ENCODE measurements at regions not wholly inside any gene's neighbourhood (a gene's known extent, or its start where the extent isn't known, plus 50 kb on each side); places are given as distances from the start of the nearest gene placed in this dataset.

DNA sequence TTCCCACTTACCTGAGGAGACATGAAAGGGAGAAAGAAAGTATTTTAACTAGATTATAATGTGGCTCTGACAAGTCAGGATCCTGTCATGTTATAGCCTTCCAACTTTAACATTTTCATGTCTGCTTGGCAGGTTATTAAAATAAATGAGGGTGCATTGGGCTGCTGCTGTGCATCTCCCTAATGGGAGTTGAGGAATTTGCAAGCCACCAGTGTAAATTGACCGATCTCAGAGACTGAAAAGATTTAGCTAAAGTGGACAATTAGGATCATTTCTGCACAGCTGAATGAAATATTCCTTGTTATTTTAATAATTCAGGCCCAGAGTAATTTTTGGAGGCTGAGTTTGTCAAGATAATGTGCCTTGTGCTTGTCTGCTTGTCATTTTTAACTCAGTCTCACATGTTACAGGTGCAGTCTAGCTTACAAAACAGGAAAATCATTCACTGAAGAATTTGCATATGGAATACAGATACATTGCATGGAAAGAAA is 366.3 kb upstream of the ADAMTS16 start:
- DNase-seq: no peak

DNA sequence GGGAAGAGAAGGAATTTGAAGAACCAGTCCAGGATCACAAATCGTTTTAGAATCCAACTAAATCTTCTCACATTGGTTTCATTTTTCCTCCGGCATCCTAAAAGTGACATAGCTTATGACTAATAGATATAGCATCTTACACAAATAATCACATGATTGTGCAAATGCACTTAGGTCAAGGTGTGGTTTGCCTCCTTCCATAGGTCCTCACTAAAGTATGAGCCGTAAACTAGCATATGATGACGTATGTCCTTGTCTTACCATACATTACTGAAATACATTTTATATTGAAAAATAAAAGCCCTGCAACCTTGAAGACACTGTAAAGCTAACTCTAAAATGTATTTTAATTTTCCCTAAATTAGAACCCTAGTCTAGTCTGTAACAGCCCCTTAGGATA is 362.7 kb upstream of the ADAMTS16 start:
- DNase-seq: no peak

DNA sequence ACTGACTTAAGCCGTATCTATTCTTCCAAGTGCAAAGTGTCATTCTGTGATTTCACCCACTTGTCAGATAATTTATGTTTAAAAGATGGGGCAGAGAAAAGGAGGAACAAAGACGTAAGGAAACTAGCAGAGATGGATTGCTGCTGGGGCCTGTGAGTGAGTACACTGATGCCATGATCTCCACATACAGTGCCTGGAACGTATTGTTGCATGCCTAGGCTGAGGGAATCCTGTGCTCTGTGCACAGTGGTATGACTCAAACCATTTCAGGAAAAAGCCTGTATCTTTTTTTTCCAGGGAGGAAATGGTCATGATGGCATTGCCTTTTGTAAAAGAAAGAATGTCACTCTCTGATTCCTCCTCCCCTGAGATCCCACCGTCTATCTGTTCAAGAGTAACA is 359.5 kb upstream of the ADAMTS16 start:
- DNase-seq: no peak

GRCh38 chr5:4781299-4781698 is 358.8 kb upstream of the ADAMTS16 start:
- DNase-seq: no peak

DNA sequence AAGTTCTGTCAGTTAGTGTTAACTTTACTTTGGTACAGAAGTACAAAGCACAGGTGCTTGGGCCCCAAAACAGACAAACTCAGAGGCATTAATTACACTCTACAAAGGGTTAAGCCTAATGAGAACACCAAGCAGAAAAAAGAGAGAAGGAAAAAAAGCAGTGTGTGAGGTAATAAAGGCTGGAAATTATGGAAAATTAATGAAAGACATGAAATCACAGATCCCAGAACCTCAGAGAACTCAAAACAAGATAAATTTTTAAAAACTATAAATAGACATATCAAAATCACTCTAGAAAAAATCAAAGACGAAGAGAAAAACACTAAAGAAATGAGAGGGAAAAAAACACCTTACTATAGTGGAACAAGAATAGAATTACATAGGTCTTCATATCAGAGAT is 354.2 kb upstream of the ADAMTS16 start:
- no peak for DNase-seq

DNA sequence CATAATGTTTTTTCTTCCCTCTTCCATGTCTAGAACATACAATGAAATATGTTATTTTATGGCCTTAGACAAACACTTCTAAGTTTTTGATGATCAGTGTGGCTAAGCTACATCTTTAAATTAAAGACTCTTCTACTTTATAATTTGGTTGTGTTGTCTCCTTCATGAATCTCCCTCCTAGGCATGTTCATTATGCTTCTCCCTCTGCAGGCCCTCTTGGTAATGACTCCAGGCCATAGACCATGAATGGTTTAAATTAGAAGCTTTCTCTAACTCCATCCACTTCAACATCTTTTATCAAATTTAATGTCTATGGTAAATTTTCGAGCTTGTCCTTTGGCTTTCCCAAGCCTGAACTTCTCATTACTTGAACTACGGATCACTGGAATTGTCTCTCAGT is 342.7 kb upstream of the ADAMTS16 start:
- no peak for DNase-seq

DNA sequence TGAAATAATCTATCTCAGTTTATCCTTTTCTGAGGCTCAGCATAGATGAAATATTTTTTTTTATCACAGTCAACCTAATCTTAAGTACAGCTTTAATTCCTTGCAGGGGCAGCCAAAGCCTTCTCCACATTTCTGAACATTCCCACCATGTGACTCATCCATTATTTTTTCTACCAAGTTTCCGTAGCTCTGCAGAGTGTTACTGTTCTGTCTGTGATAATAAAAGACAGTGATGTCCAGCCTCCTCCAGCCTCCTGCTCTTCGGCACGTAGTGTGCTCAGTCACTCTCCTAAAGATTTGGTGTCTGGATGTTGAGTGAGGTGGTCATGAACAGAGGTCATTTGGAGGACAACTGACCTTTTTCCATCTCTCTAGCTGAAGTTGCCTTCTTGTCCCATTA is 338.1 kb upstream of the ADAMTS16 start:
- DNase-seq: no peak

DNA sequence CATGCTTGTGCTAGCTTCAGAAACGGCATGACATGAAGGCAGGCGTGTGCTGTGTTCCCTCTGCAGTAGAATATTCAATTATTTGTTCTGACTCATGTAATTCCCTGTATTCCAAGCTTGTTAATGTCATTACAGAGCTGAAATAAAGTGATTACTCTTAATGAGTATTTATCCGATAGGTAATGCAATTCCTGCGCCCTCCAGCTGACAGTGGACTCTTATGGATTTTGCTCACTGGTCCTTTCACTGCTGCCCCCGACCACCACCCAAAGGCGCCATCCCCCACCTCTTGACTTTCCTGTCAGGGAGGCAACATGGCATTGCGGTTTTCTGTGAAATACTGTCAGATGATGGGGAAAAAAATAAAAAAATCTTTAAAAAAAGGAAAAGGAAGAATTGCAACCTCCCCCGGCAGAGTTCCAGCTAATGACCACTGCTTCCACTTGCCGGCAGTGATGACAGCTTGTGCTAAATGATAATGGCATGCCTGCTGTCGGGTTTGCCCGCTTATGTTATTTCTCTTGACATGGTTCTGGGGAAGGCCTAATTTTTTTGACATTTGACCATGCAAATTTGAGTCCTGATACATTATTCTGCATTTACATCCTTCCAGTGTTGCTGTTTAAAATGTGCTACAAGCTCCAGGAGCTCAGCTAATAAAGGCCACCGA is 335.3 kb upstream of the ADAMTS16 start:
- DNase-seq: no peak

- DNase-seq: no peak
These were observed 325.1 kb upstream of the ADAMTS16 start for GRCh38 chr5:4815002-4815401.

- DNase-seq: no peak
These were observed 322.4 kb upstream of the ADAMTS16 start for GRCh38 chr5:4817767-4818166.

GRCh38 chr5:4831325-4831724 is 308.8 kb upstream of the ADAMTS16 start:
- no peak for DNase-seq

DNA sequence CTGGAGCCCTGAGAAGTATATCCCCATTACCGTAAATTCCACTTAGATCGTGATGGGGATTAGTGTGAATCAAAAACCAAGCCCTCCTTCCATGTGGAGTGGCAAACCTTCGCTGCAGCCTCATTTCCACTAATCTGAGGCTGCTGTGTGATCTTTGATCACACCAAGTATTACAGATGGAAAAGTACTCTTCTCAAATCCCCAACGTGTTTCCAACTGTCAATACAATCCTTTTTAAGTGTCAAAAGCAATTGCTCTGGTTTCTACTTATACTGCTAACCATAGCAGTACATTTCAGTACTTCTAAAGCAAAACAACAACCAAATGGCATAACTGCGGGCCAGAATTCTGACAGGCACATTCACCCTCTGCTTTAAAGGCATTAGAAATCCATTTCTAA is 307.7 kb upstream of the ADAMTS16 start:
- no peak for DNase-seq

DNA sequence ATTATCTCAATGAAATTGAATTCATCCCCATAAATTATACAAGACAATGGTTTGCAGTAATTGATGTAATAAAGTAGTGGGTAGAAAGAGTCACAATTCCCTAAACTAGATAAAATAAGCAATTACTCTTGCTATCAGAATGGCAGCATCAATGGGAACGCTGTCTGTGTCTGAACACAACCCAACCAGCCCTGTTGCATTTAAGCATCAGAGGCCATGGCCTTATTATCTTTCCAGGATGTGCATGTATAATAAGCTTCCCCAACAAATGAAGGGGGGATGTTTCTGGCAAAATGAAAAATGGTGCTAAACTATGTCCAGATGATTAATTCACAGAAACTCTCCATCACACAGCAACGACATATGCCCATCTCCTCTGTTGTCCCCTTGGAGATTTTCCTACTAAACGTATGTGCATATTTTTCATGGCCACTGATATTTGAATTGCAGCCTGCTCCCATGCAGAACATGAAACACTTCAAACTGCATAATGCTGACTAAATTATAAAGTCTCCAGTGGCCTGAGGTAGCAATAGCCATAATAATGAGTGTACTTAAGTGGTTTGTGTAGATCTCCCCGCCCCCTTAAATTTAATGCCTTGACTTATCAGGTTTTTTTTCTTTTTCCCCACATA is 306.9 kb upstream of the ADAMTS16 start:
- DNase-seq: no peak

DNA sequence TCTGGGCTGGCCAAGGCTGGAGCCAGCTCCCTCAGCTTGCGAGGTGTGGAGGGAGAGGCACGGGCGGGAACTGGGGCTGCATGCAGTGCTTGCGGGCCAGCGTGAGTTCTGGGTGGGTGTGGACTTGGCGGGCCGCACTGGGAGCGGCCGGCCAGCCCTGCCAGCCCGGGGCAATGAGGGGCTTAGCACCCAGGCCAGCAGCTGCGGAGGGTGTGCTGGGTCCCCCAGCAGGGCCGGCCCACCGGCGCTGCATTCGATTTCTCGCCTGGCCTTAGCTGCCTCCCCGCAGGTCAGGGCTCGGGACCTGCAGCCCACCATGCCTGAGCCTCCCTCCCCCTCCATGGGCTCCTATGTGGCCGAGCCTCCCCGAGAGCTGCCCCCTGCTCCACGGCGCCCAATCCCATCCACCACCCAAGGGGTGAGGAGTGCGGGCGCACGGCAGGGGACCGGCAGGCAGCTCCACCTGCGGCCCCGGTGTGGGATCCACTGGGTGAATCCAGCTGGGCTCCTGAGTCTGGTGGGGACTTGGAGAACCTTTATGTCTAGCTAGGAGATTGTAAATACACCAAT is 302.6 kb upstream of the ADAMTS16 start:
- DNase-seq: no peak

DNA sequence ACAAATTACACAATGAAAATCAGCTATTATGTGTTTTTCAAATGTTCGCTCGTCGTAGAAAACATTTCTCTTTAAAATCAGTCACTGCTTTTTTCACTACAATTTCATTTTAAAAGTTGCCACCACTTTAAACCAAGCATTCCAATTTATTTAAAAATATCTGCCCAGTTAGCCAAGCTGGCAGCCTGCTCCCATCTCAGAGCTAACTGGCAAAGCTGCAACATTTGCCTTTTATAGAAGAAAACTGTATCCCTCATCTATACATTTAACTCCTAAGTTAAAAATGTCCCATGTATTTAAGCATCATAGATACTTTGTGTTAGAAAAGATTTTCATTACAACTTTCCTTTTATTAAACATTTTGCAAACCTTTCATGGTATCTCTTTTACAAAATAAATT is 294.9 kb upstream of the ADAMTS16 start:
- no peak for DNase-seq

- DNase-seq: no peak
These were observed 292.4 kb upstream of the ADAMTS16 start for GRCh38 chr5:4847766-4848165.

DNA sequence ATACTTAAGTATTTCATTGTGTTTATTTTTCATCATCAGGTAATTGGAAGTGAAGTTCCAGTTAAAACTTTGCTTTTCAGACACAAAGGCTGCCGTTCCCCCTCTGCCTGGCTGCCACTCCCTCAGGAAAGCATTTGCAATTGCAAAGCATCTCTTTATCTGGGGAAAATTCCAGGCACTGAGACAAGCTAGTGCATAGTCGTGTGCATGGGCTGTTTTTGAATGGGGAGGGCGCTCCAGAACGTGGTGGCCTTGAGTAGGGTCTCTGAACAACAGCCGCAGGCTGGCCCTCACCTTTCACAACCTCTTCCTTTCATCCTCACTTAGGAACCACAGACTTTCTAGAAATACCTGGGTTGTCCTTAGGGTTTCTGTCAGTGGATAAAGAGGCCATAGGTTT is 285.1 kb upstream of the ADAMTS16 start:
- DNase-seq: no peak

- no peak for DNase-seq
These were observed 284.2 kb upstream of the ADAMTS16 start for GRCh38 chr5:4855880-4856279.

GRCh38 chr5:4857761-4858160 is 282.4 kb upstream of the ADAMTS16 start:
- no peak for DNase-seq

DNA sequence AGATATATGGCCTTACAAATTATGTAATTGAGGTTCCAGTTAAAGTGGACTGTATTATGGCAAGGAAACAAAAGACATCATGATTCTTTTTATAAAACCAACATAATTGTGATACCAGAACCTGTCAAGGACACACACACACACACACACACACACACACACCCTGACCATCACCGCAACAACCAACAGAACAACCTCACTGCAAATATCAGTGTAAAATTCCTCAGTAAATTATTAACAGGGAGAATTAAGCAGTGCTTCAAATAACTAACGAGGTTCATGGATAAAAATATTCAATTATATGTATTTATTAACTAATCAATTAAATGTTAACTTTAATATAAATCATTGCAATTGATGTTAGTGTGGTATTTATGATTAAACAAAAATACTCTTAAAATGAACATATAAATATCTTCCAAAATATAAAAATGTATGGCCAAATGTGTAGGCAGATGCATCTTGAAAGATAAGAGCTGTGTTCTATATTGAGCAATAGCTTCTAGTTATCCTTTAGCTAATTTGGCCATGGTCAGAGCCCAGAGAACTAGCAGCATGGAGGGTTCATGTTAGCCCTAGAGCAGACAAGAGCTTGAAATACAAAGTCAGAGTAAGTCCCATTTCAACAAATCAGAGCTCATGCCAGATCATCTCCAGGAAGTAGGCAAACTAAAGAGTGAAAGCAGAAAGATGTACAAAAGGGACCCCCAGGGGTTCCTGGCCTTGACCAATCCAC is 280.5 kb upstream of the ADAMTS16 start:
- no peak for DNase-seq

DNA sequence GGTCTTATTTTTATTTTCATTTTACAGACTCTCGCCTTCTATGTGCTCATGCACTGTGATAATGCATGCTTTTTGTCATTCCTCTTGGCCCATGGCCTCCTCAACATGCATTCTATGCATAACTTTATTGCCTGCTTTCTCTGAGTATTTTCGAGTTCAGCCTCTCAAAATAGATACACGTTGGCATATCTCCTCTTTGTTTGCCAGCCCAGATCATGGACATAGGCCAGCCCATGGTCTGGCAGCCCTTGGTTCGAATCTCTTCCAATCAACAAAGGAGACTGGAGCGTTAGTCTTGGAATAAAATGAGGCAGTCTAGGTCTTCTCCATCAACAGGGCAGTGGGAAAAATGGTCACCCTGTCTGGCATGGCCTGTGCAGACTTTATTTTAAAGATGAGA is 279.5 kb upstream of the ADAMTS16 start:
- no peak for DNase-seq

DNA sequence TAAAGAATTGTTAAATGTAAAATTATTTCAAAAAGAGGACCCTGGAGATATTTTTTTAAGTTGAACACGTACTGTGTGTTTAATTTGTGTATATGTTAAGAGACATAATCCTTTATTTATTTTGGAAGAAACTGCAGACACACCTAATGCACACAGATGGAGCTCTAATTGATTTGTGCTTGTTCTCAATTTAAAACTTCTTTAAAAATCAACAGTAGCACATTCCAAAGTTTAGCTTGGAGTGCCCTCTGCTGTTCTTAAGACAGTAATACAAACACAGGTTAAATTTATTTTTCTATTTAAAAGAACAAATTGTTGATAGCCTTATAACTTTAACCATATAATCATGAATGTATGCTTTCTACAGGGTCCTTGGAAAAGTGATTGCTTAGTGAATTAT is 277.6 kb upstream of the ADAMTS16 start:
- DNase-seq: no peak

DNA sequence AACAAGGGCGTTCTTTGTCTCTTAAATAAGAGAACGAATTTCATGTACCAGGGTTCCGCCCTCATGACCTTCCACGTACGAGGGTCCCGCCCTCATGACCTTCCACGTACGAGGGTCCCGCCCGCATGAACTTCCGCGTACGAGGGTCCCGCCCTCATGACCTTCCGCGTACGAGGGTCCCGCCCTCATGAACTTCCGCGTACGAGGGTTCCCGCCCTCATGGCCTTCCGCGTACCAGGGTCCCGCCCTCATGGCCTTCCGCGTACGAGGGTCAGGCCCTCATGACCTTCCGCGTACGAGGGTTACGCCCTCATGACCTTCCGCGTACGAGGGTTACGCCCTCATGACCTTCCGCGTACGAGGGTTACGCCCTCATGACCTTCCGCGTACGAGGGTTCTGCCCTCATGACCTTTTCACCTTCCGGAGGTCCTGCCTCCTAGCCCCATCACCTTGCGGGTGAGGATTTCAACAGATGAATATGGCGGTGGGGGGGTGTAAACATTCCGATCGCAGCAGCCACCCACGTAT is 273.9 kb upstream of the ADAMTS16 start:
- no peak for DNase-seq

DNA sequence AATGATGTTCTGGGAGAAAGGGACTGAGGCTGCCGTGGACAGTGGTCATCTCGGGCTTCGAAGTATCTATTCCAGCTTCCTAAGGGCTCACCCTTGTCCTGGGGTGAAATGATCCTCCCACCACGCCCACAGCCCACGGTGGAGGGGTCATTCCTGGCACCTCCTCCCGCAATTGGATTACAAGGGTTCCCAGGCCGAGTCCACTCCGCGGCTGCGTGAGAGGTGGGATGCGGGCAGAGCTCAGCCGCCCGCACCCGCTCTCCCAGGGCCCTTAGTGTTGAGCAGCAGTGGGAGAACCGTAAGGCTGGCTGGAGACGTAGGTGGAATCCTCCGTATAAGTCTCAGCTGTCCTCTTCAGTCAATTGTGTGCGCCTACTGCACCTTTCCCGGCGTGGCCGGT is 273.3 kb upstream of the ADAMTS16 start:
- DNase-seq: no peak
